ENCODE measurements at regions not wholly inside any gene's neighbourhood (a gene's known extent, or its start where the extent isn't known, plus 50 kb on each side); places are given as distances from the start of the nearest gene placed in this dataset.

DNA sequence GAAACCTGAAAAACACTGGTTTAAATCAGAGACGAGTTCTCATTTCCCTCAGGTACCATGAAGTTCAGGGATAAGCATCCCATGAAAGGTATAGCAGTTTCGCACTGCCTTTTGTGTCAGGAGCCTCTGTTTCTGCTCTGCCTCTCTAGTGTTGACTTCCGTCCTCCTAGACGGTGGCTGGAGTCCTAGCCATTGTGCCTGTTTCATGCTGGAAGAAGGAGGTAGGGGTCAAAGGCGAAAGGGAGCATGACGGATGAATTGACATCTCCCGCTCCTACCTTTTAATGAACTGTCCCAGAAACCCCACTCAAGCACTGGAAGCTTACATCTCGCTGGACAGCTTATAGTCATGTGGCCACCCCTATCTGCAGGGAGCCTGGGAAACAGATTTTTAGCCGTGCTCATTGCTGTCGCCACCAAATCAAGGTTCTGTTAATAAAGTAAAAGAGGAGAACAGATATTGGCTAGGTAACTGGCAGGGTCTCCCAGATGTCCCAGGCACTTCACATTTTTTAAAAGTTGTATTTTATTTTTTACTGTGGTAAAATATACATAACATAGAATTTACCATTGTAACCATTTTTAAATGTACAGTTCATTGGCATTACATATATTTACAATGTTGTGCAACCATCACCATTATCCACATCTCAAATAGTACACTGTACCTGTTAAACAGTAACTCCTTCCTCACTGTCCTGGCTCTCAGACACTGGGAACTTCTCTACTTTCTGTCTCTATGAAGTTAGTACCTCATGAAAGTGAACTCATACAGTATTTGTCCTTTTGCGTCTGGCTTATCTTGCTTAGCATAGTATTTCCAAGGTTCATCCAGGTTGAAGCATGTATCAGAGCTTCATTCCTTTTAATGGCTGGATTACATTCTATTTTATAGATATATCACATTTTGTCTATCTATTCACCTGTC, 55.0 kb upstream of the CTLA4 start (continued):
- TF ChIP-seq, protein P1, sequence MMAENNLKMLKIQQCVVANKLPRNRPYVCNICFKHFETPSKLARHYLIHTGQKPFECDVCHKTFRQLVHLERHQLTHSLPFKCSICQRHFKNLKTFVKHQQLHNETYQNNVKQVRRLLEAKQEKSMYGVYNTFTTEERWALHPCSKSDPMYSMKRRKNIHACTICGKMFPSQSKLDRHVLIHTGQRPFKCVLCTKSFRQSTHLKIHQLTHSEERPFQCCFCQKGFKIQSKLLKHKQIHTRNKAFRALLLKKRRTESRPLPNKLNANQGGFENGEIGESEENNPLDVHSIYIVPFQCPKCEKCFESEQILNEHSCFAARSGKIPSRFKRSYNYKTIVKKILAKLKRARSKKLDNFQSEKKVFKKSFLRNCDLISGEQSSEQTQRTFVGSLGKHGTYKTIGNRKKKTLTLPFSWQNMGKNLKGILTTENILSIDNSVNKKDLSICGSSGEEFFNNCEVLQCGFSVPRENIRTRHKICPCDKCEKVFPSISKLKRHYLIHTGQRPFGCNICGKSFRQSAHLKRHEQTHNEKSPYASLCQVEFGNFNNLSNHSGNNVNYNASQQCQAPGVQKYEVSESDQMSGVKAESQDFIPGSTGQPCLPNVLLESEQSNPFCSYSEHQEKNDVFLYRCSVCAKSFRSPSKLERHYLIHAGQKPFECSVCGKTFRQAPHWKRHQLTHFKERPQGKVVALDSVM (CRISPR knock-in tag; IDR thresholded peaks at IDR 0.05): no peak; the same call in 1 of the 2 replicates
- TF ChIP-seq ZNF782 (CRISPR knock-in tag; IDR thresholded peaks at IDR 0.05; ENCODE audit: borderline replicate concordance): no peak
- no peak for TF ChIP-seq LCORL (IDR thresholded peaks at IDR 0.05)
- TF ChIP-seq LCORL (CRISPR knock-in tag; IDR thresholded peaks at IDR 0.05): no peak; the same call in 1 of the 2 replicates
- TF ChIP-seq, protein P2, sequence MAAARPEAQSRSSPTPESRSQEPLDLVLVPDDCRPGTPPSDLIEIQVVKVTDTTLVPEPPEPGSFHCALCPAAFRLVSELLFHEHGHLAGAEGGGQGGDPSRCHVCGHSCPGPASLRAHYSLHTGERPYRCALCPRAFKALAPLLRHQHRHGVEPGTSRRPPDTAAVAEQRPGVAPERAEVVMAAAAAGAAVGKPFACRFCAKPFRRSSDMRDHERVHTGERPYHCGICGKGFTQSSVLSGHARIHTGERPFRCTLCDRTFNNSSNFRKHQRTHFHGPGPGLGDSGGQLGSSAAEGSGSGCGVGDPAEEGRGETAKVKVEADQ (CRISPR knock-in tag; IDR thresholded peaks at IDR 0.05; ENCODE audit: borderline replicate concordance): no peak
- no peak for TF ChIP-seq PREB (CRISPR knock-in tag; IDR thresholded peaks at IDR 0.05)
- no peak for TF ChIP-seq SRSF4 (IDR thresholded peaks at IDR 0.05; ENCODE audit: low read depth, low read length, poor library complexity, severe bottlenecking)
- TF ChIP-seq, protein P3, sequence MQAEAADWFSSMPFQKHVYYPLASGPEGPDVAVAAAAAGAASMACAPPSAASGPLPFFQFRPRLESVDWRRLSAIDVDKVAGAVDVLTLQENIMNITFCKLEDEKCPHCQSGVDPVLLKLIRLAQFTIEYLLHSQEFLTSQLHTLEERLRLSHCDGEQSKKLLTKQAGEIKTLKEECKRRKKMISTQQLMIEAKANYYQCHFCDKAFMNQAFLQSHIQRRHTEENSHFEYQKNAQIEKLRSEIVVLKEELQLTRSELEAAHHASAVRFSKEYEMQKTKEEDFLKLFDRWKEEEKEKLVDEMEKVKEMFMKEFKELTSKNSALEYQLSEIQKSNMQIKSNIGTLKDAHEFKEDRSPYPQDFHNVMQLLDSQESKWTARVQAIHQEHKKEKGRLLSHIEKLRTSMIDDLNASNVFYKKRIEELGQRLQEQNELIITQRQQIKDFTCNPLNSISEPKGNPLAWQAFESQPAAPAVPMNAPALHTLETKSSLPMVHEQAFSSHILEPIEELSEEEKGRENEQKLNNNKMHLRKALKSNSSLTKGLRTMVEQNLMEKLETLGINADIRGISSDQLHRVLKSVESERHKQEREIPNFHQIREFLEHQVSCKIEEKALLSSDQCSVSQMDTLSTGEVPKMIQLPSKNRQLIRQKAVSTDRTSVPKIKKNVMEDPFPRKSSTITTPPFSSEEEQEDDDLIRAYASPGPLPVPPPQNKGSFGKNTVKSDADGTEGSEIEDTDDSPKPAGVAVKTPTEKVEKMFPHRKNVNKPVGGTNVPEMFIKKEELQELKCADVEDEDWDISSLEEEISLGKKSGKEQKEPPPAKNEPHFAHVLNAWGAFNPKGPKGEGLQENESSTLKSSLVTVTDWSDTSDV (CRISPR knock-in tag; IDR thresholded peaks at IDR 0.05): no peak
- 0 out of 2 replicates have a peak, but pooled peaks have one; percentile 2 for TF ChIP-seq ZNF501 (CRISPR knock-in tag; IDR thresholded peaks at IDR 0.05)
- no peak for TF ChIP-seq ZNF713 (CRISPR knock-in tag; IDR thresholded peaks at IDR 0.05)
- no peak for TF ChIP-seq HMG20B (CRISPR knock-in tag; conservative IDR thresholded peaks at IDR 0.05)
- peak; percentile 39; the same call in 1 of the 2 replicates for TF ChIP-seq TCF7 (IDR thresholded peaks at IDR 0.05; ENCODE audit: low read depth)
- TF ChIP-seq ZNF382 (CRISPR knock-in tag; IDR thresholded peaks at IDR 0.05; ENCODE audit: borderline replicate concordance): no peak
- no peak for TF ChIP-seq ZNF329 (CRISPR knock-in tag; IDR thresholded peaks at IDR 0.05; ENCODE audit: low read depth)
- no peak for TF ChIP-seq MTA1 (CRISPR knock-in tag; IDR thresholded peaks at IDR 0.05; ENCODE audit: borderline replicate concordance)
- TF ChIP-seq ZNF446 (CRISPR knock-in tag; IDR thresholded peaks at IDR 0.05): no peak
- TF ChIP-seq ZNF775 (CRISPR knock-in tag; IDR thresholded peaks at IDR 0.05; ENCODE audit: borderline replicate concordance): no peak
- no peak for TF ChIP-seq NPAS2 (CRISPR knock-in tag; IDR thresholded peaks at IDR 0.05; ENCODE audit: borderline replicate concordance)
- TF ChIP-seq CCAR2 (optimal IDR thresholded peaks at IDR 0.05; ENCODE audit: low read depth, low read length): no peak
- no peak for TF ChIP-seq MYC (CRISPR knock-in tag; IDR thresholded peaks at IDR 0.05; ENCODE audit: borderline replicate concordance)
- TF ChIP-seq BCL6 (CRISPR knock-in tag; IDR thresholded peaks at IDR 0.05): peak; percentile 79
- TF ChIP-seq ZNF34 (CRISPR knock-in tag; IDR thresholded peaks at IDR 0.05; ENCODE audit: borderline replicate concordance): no peak
- no peak for TF ChIP-seq STAT5B (CRISPR knock-in tag; IDR thresholded peaks at IDR 0.05)
- TF ChIP-seq ZNF468 (CRISPR knock-in tag; IDR thresholded peaks at IDR 0.05): no peak

All from HepG2 (cell line).